ENCODE measurements at regions not wholly inside any gene's neighbourhood (a gene's known extent, or its start where the extent isn't known, plus 50 kb on each side); places are given as distances from the start of the nearest gene placed in this dataset.

DNA sequence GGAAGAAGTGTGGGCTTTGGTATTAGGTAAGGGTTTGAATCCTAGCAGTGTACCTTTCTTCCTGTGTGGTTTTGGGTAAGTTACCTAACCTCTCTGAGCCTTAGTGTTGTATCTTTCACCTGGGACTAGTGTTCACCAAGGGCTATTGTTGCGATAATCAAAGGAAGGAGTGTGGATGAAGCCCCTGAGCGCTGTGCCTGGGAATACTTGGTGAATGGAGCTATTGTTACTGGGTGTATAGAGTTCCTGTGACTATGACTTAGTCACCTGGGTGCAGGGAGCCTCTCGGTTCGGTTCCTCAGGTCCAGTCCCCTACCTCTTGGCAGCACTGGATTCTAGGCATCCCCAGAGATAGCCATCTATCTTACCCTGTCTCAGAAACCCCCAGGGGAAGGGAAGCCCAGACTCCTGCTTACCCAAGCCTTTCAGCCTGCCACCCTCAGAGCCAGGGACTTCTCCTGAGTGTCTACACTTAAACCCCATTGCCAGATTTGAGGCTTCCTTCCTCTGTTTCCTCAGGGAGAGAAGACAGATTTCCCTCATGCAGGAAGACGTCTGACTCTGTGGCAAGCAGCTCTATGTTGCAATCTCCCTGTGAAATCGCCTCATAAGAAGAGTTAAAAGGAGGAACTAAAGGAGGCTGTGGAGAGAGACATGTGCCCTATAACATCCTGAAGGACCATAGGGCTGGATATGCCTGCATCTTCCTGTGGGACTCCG, 181.0 kb upstream of the PITX1 start:
- peak; percentile 3 for DNase-seq
- Histone ChIP-seq H3K9me2 (no peaks in the 10 kb centered on the region), H3K79me2 (ENCODE audit: insufficient read depth) (no peaks in the 10 kb centered on the region), H3F3A (replicated peaks; ENCODE audit: insufficient read depth) (no peaks in the 10 kb centered on the region), H3K27me3 (ENCODE audit: insufficient read depth) (no peaks in the 10 kb centered on the region), H3K27ac (ENCODE audit: low read depth in 2 of 2, low read length in 1 of 2) (no peak overlapping the region), H4K20me1 (ENCODE audit: insufficient read depth) (no peaks in the 10 kb centered on the region), H3K4me3 (ENCODE audit: low read depth in 2 of 2, low read length in 1 of 2) (no peak overlapping the region), H3K4me1 (ENCODE audit: control insufficient read depth in 1 of 2, insufficient read depth in 2 of 2, low read depth in 1 of 2, low read length in 1 of 2) (peaks cover 13 to 15% of the 10 kb centered on the region in 2 experiments; a peak in 2 of 4 replicates), H3K36me3 (replicated peaks in 1 of 2; ENCODE audit: control insufficient read depth in 1 of 2, insufficient read depth in 2 of 2, low read length in 1 of 2) (no peaks in the 10 kb centered on the region), H3K9ac (no peak overlapping the region), H3K9me3 (no peaks in the 10 kb centered on the region), H3K4me2 (no peak overlapping the region), H2AFZ (ENCODE audit: low read depth) (no peak overlapping the region)
- TF ChIP-seq TAF1 (IDR thresholded peaks at IDR 0.05; ENCODE audit: borderline replicate concordance, low read depth, low read length), result no peak
- TF ChIP-seq NFIC (IDR thresholded peaks at IDR 0.05; ENCODE audit: borderline replicate concordance), result no peak
- TF ChIP-seq JUND (IDR thresholded peaks at IDR 0.05), result no peak
- no peak for TF ChIP-seq RXRA (IDR thresholded peaks at IDR 0.05; ENCODE audit: borderline replicate concordance, low read depth)
- TF ChIP-seq, protein P1, sequence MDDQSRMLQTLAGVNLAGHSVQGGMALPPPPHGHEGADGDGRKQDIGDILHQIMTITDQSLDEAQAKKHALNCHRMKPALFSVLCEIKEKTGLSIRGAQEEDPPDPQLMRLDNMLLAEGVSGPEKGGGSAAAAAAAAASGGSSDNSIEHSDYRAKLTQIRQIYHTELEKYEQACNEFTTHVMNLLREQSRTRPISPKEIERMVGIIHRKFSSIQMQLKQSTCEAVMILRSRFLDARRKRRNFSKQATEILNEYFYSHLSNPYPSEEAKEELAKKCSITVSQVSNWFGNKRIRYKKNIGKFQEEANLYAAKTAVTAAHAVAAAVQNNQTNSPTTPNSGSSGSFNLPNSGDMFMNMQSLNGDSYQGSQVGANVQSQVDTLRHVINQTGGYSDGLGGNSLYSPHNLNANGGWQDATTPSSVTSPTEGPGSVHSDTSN (IDR thresholded peaks at IDR 0.05), result no peak
- TF ChIP-seq SIN3A (IDR thresholded peaks at IDR 0.05; ENCODE audit: borderline replicate concordance, low read depth, low read length), result no peak
- TF ChIP-seq MXI1 (IDR thresholded peaks at IDR 0.05; ENCODE audit: low read depth, low read length), result no peak
- no peak for TF ChIP-seq POLR2AphosphoS5 (IDR thresholded peaks at IDR 0.05; ENCODE audit: low read depth, low read length)
- no peak for TF ChIP-seq CHD2 (IDR thresholded peaks at IDR 0.05; ENCODE audit: low read length, partially characterized antibody)
- no peak for TF ChIP-seq GABPA (IDR thresholded peaks at IDR 0.05; ENCODE audit: low read depth)
- WGBS (ENCODE audit: low lambda C conversion rate), result 65% methylated on average over 7 of the region's 7 CpGs
- CTCF ChIA-PET, result interaction anchor here (1.3 to 3.3 kb wide), 2 partner anchors 12 to 24 kb away, joined by 5 to 11 read pairs; no protein-coding TSS in a partner anchor
- POLR2A ChIA-PET, result no interaction called here

DNA sequence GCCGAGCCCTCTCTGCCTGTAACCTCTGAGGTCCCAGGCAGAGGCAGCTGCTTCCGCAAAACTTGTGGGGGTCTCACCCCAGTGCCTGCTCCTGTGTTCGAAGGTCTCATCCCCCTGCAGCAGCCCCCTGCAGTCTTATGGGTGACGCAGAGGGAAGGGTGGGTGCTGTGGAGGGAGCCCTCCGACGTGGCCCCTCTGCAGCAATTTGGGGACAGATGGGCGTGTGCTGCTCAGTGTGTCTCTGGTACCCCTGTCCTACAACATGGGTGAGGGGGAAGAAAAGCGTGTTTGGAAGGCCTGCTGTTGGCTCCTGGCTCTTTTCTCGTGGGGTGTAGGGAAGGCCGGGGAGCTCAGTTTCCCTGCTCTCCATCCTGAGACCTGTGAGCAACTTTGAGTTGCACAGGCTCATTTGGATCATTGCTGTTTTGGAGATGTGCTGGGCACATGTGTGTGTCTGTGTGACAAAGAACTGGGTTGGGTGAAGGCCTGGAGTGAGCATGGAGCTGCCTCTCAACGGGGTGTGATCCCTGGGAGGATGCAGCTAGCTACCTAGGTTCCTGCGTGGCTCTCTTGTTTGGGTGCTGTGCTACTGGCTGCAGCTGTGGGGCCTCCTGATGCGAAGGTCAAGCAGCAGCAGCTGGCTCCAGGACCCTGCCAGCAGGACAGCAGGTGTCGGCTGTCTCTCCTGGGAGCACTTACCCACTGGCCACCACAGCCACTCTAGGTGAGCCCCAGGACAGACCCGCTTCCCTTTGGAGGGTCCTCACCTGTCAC, 179.6 kb upstream of the PITX1 start:
- ChIA-PET POLR2A (no interaction called here), CTCF (interaction anchor here (0.9 to 3.0 kb wide), 3 partner anchors 8 to 120 kb away, joined by 3 to 11 read pairs (median 4); no protein-coding TSS in a partner anchor)
- Histone ChIP-seq H3K9ac (no peak overlapping the region), H3F3A (replicated peaks; ENCODE audit: insufficient read depth) (no peaks in the 10 kb centered on the region), H3K27me3 (ENCODE audit: insufficient read depth) (no peaks in the 10 kb centered on the region), H3K79me2 (ENCODE audit: insufficient read depth) (no peaks in the 10 kb centered on the region), H3K4me3 (ENCODE audit: low read depth in 2 of 2, low read length in 1 of 2) (no peak overlapping the region), H3K36me3 (replicated peaks in 1 of 2; ENCODE audit: control insufficient read depth in 1 of 2, insufficient read depth in 2 of 2, low read length in 1 of 2) (no peaks in the 10 kb centered on the region), H3K4me1 (ENCODE audit: control insufficient read depth in 1 of 2, insufficient read depth in 2 of 2, low read depth in 1 of 2, low read length in 1 of 2) (peaks cover 18 to 20% of the 10 kb centered on the region in 2 experiments; a peak in 2 of 4 replicates), H3K4me2 (no peak overlapping the region), H2AFZ (ENCODE audit: low read depth) (no peak overlapping the region), H4K20me1 (ENCODE audit: insufficient read depth) (no peaks in the 10 kb centered on the region), H3K9me3 (no peaks in the 10 kb centered on the region), H3K27ac (ENCODE audit: low read depth in 2 of 2, low read length in 1 of 2) (no peak overlapping the region), H3K9me2 (no peaks in the 10 kb centered on the region)
- WGBS (ENCODE audit: low lambda C conversion rate), result 84% methylated on average over 11 of the region's 15 CpGs
- DNase-seq, result no peak
- TF ChIP-seq ELF1 (IDR thresholded peaks at IDR 0.05), result no peak
- TF ChIP-seq, protein P1 (IDR thresholded peaks at IDR 0.05), result no peak
- TF ChIP-seq FOSL2 (IDR thresholded peaks at IDR 0.05; ENCODE audit: borderline replicate concordance, low read depth), result no peak
- no peak for TF ChIP-seq NRF1 (IDR thresholded peaks at IDR 0.05; ENCODE audit: low read depth, low read length)
- TF ChIP-seq SIN3A (IDR thresholded peaks at IDR 0.05; ENCODE audit: borderline replicate concordance, low read depth, low read length), result no peak
- TF ChIP-seq GATA2 (CRISPR knock-in tag; IDR thresholded peaks at IDR 0.05), result no peak
- no peak for TF ChIP-seq FOXM1 (IDR thresholded peaks at IDR 0.05; ENCODE audit: low read depth)
- TF ChIP-seq, protein P2, sequence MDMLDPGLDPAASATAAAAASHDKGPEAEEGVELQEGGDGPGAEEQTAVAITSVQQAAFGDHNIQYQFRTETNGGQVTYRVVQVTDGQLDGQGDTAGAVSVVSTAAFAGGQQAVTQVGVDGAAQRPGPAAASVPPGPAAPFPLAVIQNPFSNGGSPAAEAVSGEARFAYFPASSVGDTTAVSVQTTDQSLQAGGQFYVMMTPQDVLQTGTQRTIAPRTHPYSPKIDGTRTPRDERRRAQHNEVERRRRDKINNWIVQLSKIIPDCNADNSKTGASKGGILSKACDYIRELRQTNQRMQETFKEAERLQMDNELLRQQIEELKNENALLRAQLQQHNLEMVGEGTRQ (IDR thresholded peaks at IDR 0.05; ENCODE audit: borderline replicate concordance, low read depth, low read length), result no peak
- TF ChIP-seq, protein P3, sequence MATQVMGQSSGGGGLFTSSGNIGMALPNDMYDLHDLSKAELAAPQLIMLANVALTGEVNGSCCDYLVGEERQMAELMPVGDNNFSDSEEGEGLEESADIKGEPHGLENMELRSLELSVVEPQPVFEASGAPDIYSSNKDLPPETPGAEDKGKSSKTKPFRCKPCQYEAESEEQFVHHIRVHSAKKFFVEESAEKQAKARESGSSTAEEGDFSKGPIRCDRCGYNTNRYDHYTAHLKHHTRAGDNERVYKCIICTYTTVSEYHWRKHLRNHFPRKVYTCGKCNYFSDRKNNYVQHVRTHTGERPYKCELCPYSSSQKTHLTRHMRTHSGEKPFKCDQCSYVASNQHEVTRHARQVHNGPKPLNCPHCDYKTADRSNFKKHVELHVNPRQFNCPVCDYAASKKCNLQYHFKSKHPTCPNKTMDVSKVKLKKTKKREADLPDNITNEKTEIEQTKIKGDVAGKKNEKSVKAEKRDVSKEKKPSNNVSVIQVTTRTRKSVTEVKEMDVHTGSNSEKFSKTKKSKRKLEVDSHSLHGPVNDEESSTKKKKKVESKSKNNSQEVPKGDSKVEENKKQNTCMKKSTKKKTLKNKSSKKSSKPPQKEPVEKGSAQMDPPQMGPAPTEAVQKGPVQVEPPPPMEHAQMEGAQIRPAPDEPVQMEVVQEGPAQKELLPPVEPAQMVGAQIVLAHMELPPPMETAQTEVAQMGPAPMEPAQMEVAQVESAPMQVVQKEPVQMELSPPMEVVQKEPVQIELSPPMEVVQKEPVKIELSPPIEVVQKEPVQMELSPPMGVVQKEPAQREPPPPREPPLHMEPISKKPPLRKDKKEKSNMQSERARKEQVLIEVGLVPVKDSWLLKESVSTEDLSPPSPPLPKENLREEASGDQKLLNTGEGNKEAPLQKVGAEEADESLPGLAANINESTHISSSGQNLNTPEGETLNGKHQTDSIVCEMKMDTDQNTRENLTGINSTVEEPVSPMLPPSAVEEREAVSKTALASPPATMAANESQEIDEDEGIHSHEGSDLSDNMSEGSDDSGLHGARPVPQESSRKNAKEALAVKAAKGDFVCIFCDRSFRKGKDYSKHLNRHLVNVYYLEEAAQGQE (IDR thresholded peaks at IDR 0.05; ENCODE audit: low read depth, low read length), result no peak
- TF ChIP-seq NFIC (IDR thresholded peaks at IDR 0.05; ENCODE audit: borderline replicate concordance), result no peak
- no peak for TF ChIP-seq EP300 (IDR thresholded peaks at IDR 0.05; ENCODE audit: borderline replicate concordance in 1 of 2, low read depth in 1 of 2, low read length in 1 of 2)
